ENCODE measurements at regions not wholly inside any gene's neighbourhood (a gene's known extent, or its start where the extent isn't known, plus 50 kb on each side); places are given as distances from the start of the nearest gene placed in this dataset.

GRCh38 chr12:116382686-116383530, 105.4 kb upstream of the MED13L start:
- peak in 1 of 2 donors; percentile 11 for TF ChIP-seq RXRA (IDR thresholded peaks at IDR 0.05)
- TF ChIP-seq EGR1 (IDR thresholded peaks at IDR 0.05; ENCODE audit: low read depth in 2 of 2) = no peak
- no peak for TF ChIP-seq ZBTB33 (IDR thresholded peaks at IDR 0.05)
- TF ChIP-seq REST (IDR thresholded peaks at IDR 0.05) = no peak
- no peak for TF ChIP-seq ATF3 (IDR thresholded peaks at IDR 0.05)
- no peak for TF ChIP-seq GABPA (IDR thresholded peaks at IDR 0.05 in 1 of 2, conservative IDR thresholded peaks at IDR 0.05 in 1 of 2)
- TF ChIP-seq MAX (IDR thresholded peaks at IDR 0.05) = no peak
- peak; percentile 56 for TF ChIP-seq NR2F2 (IDR thresholded peaks at IDR 0.05)
- TF ChIP-seq FOXA1 (IDR thresholded peaks at IDR 0.05) = no peak
- peak in 1 of 2 donors; percentile 27 for TF ChIP-seq RAD21 (IDR thresholded peaks at IDR 0.05)
- TF ChIP-seq CTCF (IDR thresholded peaks at IDR 0.05; ENCODE audit: low read depth, low read length, missing input control) = peak; percentile 7
- TF ChIP-seq HNF4G (IDR thresholded peaks at IDR 0.05) = no peak
- TF ChIP-seq SP1 (IDR thresholded peaks at IDR 0.05) = peak; percentile 12
- TF ChIP-seq TAF1 (conservative IDR thresholded peaks at IDR 0.05) = no peak
- no peak for DNase-seq (ENCODE audit: low spot score)
- Histone ChIP-seq H3K4me3 (ENCODE audit: low read depth in 1 of 3, low read length in 3 of 3) (no peak overlapping the region), H3K27ac (ENCODE audit: low read depth in 1 of 2, low read length in 2 of 2) (no peak overlapping the region), H3K27me3 (ENCODE audit: control insufficient read depth in 4 of 4, insufficient read depth in 4 of 4, low read length in 3 of 4) (no peaks in the 10 kb centered on the region), H3K9ac (ENCODE audit: low read depth in 1 of 2, low read length in 2 of 2) (no peak overlapping the region), H3K4me1 (ENCODE audit: control insufficient read depth in 4 of 4, insufficient read depth in 4 of 4, low read length in 3 of 4) (peaks cover 6 to 12% (median 8%) of the 10 kb centered on the region in 4 donors), H3K36me3 (ENCODE audit: control insufficient read depth in 4 of 4, insufficient read depth in 3 of 4, low read depth in 1 of 4, low read length in 3 of 4) (no peaks in the 10 kb centered on the region), H3K9me3 (ENCODE audit: control insufficient read depth in 4 of 4, low read length in 3 of 4) (no peaks in the 10 kb centered on the region)
- 65% methylated on average over 13 of the region's 13 CpGs for WGBS
